Suprapubic skin (tissue), 4 donors: ENCODE measurements at regions not wholly inside any gene's neighbourhood (a gene's known extent, or its start where the extent isn't known, plus 50 kb on each side); places are given as distances from the start of the nearest gene placed in this dataset.

ENCODE experiments used
- DNase-seq, 2 donors: peaks; one replicate each; pipeline ENCODE4 v3.0.0-alpha.2; 2019; ENCODE audit warnings: low spot score in 2 of 2
- H3K27ac ChIP-seq: fragments of 200-600 bp; sonication (generic); one replicate; pipeline ENCODE4 v1.5.1; 2019
- H3K27me3 ChIP-seq: fragments of 200-600 bp; sonication (generic); one replicate; pipeline ENCODE4 v1.5.1; 2019
- H3K36me3 ChIP-seq: fragments of 200-600 bp; sonication (generic); one replicate; pipeline ENCODE4 v1.5.1; 2019
- H3K4me1 ChIP-seq: fragments of 200-600 bp; sonication (generic); one replicate; pipeline ENCODE4 v1.5.1; 2019
- H3K4me3 ChIP-seq: fragments of 200-600 bp; sonication (generic); one replicate; pipeline ENCODE4 v1.5.1; 2019; ENCODE audit warnings: mild to moderate bottlenecking
- H3K9me3 ChIP-seq: fragments of 200-600 bp; sonication (generic); one replicate; pipeline ENCODE4 v1.5.1; 2019
- CTCF ChIP-seq, 2 donors: fragments of 200-600 bp in 1 of 2; fragments of 450-650 bp in 1 of 2; sonication (generic) in 1 of 2; IDR thresholded peaks; one replicate each; pipeline ENCODE4 v1.5.1; 2016 to 2019; ENCODE audit warnings: antibody characterized with exemption in 2 of 2, mild to moderate bottlenecking in 1 of 2, moderate library complexity in 1 of 2
- EP300 ChIP-seq: sonication (generic); formaldehyde crosslinking; IDR thresholded peaks from one replicate; pipeline ENCODE4 v1.6.1; 2017; ENCODE audit warnings: antibody characterized with exemption
- POLR2A ChIP-seq, 2 donors: fragments of 450-650 bp; IDR thresholded peaks; one replicate each; pipeline ENCODE4 v1.6.1; 2017; ENCODE audit warnings: antibody characterized with exemption in 2 of 2, mild to moderate bottlenecking in 2 of 2, moderate library complexity in 2 of 2
- POLR2AphosphoS5 ChIP-seq, 3 donors: sonication (generic); formaldehyde crosslinking; IDR thresholded peaks; one replicate each; pipeline ENCODE4 v1.6.1; 2017; ENCODE audit warnings: antibody characterized with exemption in 3 of 3
- WGBS: methylation state at CpG from one replicate; pipeline ENCODE4 v1.1.5; 2018; 5-methylcytosine and 5-hydroxymethylcytosine counted together

DNA sequence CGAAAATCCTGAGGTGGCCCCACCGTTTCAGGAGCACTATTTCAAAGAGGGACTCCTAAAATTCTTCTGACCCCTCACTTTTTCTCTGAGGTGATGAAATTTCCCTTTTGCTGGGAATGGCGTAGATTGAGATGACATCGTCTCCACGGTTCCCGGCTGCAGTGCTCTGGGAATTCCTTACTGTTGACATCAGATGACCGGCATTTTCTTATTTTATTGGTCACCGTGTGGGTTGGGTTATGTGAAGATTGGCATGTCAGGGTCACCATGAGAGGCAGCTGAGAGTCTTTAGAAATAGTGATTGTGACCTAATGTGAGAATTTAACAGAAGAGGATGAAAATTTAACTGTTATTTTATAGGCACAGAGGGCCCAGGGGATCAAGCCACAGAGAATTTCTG, 356.7 kb downstream of the FGF9 start:
- no peak for DNase-seq
- 94% methylated on average over 8 of the region's 8 CpGs for WGBS
- Histone ChIP-seq H3K4me1 (no peaks in the 10 kb centered on the region), H3K4me3 (no peak overlapping the region), H3K27ac (no peak overlapping the region), H3K36me3 (no peaks in the 10 kb centered on the region), H3K27me3 (no peaks in the 10 kb centered on the region), H3K9me3 (no peaks in the 10 kb centered on the region)
- TF ChIP-seq CTCF (IDR thresholded peaks at IDR 0.05) (no peak), POLR2AphosphoS5 (IDR thresholded peaks at IDR 0.05) (no peak), EP300 (no peak), POLR2A (IDR thresholded peaks at IDR 0.05) (no peak)

- Histone ChIP-seq H3K36me3 (no peaks in the 10 kb centered on the region), H3K4me1 (no peaks in the 10 kb centered on the region), H3K4me3 (no peak overlapping the region), H3K9me3 (no peaks in the 10 kb centered on the region), H3K27ac (no peak overlapping the region), H3K27me3 (no peaks in the 10 kb centered on the region)
- TF ChIP-seq POLR2A (IDR thresholded peaks at IDR 0.05), result no peak
- no peak for TF ChIP-seq POLR2AphosphoS5 (IDR thresholded peaks at IDR 0.05)
- TF ChIP-seq EP300, result no peak
- no peak for TF ChIP-seq CTCF (IDR thresholded peaks at IDR 0.05)
- DNase-seq, result no peak
- WGBS, result 91% methylated on average over 7 of the region's 7 CpGs
Observed at GRCh38 chr13:22028831-22029230, 358.0 kb downstream of the FGF9 start.

GRCh38 chr13:22030321-22030720, 359.4 kb downstream of the FGF9 start:
- Histone ChIP-seq H3K9me3 (no peaks in the 10 kb centered on the region), H3K36me3 (no peaks in the 10 kb centered on the region), H3K4me3 (no peak overlapping the region), H3K4me1 (no peaks in the 10 kb centered on the region), H3K27me3 (no peaks in the 10 kb centered on the region), H3K27ac (no peak overlapping the region)
- TF ChIP-seq CTCF (IDR thresholded peaks at IDR 0.05) (no peak), POLR2A (IDR thresholded peaks at IDR 0.05) (no peak), EP300 (no peak), POLR2AphosphoS5 (IDR thresholded peaks at IDR 0.05) (no peak)
- no peak for DNase-seq
- 91% methylated on average over 6 of the region's 6 CpGs for WGBS

- no peak for DNase-seq
- Histone ChIP-seq H3K4me3 (no peak overlapping the region), H3K27me3 (no peaks in the 10 kb centered on the region), H3K4me1 (no peaks in the 10 kb centered on the region), H3K36me3 (no peaks in the 10 kb centered on the region), H3K27ac (no peak overlapping the region), H3K9me3 (no peaks in the 10 kb centered on the region)
- TF ChIP-seq POLR2AphosphoS5 (IDR thresholded peaks at IDR 0.05) (no peak), POLR2A (IDR thresholded peaks at IDR 0.05) (no peak), EP300 (no peak), CTCF (IDR thresholded peaks at IDR 0.05) (no peak)
- WGBS, result 44% methylated on average over 5 of the region's 5 CpGs
Observed at GRCh38 chr13:22031702-22032286, 360.9 kb downstream of the FGF9 start.

DNA sequence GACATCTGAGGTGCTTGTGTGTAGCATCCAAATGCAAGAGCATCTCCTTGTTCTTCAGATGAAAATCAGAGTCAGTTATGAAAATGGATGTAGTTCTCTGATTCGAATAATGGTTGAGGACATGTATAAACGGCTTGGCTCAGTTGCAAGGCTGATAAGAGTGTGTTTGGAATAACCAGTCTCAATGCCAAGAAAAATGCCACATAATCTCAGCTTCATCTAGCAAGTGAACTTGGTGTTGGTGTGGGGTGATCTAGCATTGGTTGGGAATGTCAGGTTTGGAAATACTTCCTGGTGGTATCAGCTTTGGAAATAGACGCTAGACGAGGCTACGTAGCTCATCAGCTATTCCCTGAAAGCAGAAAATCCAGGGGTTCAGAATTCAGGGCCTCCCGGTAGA, 362.0 kb downstream of the FGF9 start:
- WGBS, result 82% methylated on average over 6 of the region's 6 CpGs
- H3K4me3 ChIP-seq, result no peak overlapping the region
- H3K27me3 ChIP-seq, result no peaks in the 10 kb centered on the region
- no peaks in the 10 kb centered on the region for H3K36me3 ChIP-seq
- H3K4me1 ChIP-seq, result no peaks in the 10 kb centered on the region
- TF ChIP-seq POLR2AphosphoS5 (IDR thresholded peaks at IDR 0.05) (no peak), EP300 (no peak), CTCF (IDR thresholded peaks at IDR 0.05) (no peak), POLR2A (IDR thresholded peaks at IDR 0.05) (no peak)
- H3K27ac ChIP-seq, result no peak overlapping the region
- DNase-seq, result no peak
- H3K9me3 ChIP-seq, result no peaks in the 10 kb centered on the region
